Panc1 (cell line): ENCODE measurements at regions not wholly inside any gene's neighbourhood (a gene's known extent, or its start where the extent isn't known, plus 50 kb on each side); places are given as distances from the start of the nearest gene placed in this dataset.

Experiments used
- ATAC-seq: fragments of 200-7000 bp; cut with Tn5 transposase; 2 replicates; pipeline ENCODE4 v1.9.1; 2020; ENCODE audit warnings: mild to moderate bottlenecking, moderate library complexity
- BruUV-seq: library from RNA; stranded (reverse); fragments of 400-500 nt; replicated peaks from 2 replicates; lab custom pipeline; 2021; lab: Mats Ljungman, UMichigan
- CTCF ChIA-PET: fragments of 300-600 bp; sonication (Branson Sonifier 250); formaldehyde crosslinking; loops from one replicate; lab custom pipeline; 2022; ENCODE audit warnings: antibody characterized with exemption; lab: Charles Lee
- POLR2A ChIA-PET: fragments of 300-600 bp; sonication (Branson Sonifier 250); formaldehyde crosslinking; loops from one replicate; lab custom pipeline; 2022; ENCODE audit warnings: antibody characterized with exemption; lab: Charles Lee
- DNase-seq: peaks from one replicate; pipeline ENCODE4 v3.0.0-alpha.2; 2010; ENCODE audit warnings: low read depth, low spot score
- H3K27ac ChIP-seq: 2 replicates; pipeline ENCODE4 v1.5.1; 2011; ENCODE audit warnings: mild to moderate bottlenecking, low read length, inconsistent platforms
- H3K27me3 ChIP-seq: fragments of 200-500 bp; sonication (Bioruptor generic); 2 replicates; pipeline ENCODE4 v1.6.0; 2014; ENCODE audit warnings: low read length, inconsistent platforms; ENCODE audit not compliant: control insufficient read depth, insufficient read depth
- H3K36me3 ChIP-seq: fragments of 200-500 bp; sonication (Bioruptor generic); 2 replicates; pipeline ENCODE4 v1.5.1; 2014; ENCODE audit warnings: inconsistent platforms, mild to moderate bottlenecking, low read length, moderate library complexity; ENCODE audit not compliant: control insufficient read depth, insufficient read depth
- H3K4me1 ChIP-seq: 2 replicates; pipeline ENCODE4 v1.5.1; 2011; ENCODE audit warnings: inconsistent platforms, mild to moderate bottlenecking, low read length, moderate library complexity; ENCODE audit not compliant: control insufficient read depth, insufficient read depth
- H3K4me3 ChIP-seq, 2 experiments: 2 replicates each; pipeline ENCODE4 v1.5.1; 2011 to 2012; ENCODE audit warnings: low read depth in 2 of 2, low read length in 2 of 2, mild to moderate bottlenecking in 2 of 2, inconsistent platforms in 1 of 2, moderate library complexity in 1 of 2
- H3K9me3 ChIP-seq: fragments of 200-500 bp; sonication (Bioruptor generic); 2 replicates; pipeline ENCODE4 v1.5.1; 2014; ENCODE audit warnings: low read depth, mild to moderate bottlenecking, inconsistent platforms, low read length, moderate library complexity; ENCODE audit not compliant: control insufficient read depth, insufficient read depth
- CTCF ChIP-seq: fragments of 450-650 bp; IDR thresholded peaks from 2 replicates; pipeline ENCODE4 v1.5.1; 2017; ENCODE audit warnings: mild to moderate bottlenecking
- POLR2AphosphoS5 ChIP-seq: IDR thresholded peaks from 2 replicates; pipeline ENCODE4 v1.6.1; 2012; ENCODE audit warnings: mild to moderate bottlenecking, low read depth, low read length, moderate library complexity
- REST ChIP-seq, 2 experiments: IDR thresholded peaks; 2 replicates each; pipeline ENCODE4 v1.6.1; 2011 to 2012; ENCODE audit warnings: low read depth in 2 of 2, control low read depth in 1 of 2, low read length in 1 of 2, mild to moderate bottlenecking in 1 of 2, moderate library complexity in 1 of 2; ENCODE audit not compliant: insufficient read depth in 1 of 2
- SIN3A ChIP-seq: IDR thresholded peaks from 2 replicates; pipeline ENCODE4 v1.6.1; 2012; ENCODE audit warnings: low read depth, mild to moderate bottlenecking, low read length, moderate library complexity, borderline replicate concordance; ENCODE audit not compliant: insufficient read depth
- TCF7L2 ChIP-seq: IDR thresholded peaks from 2 replicates; pipeline ENCODE4 v1.6.1; 2011; ENCODE audit warnings: mild to moderate bottlenecking, low read depth, low read length, inconsistent platforms
- in situ Hi-C: cut with HindIII; loops from 2 replicates; pipeline ENCODE4 v1.10.0; 2016; ENCODE audit warnings: low sequenced_read_pairs, low pct_unique_long_range_greater_than_20kb
- intact Hi-C: fragments of 100-400 bp; cut with micrococcal nuclease; formaldehyde crosslinking; loops from one replicate; pipeline ENCODE4 v1.10.0; 2022; ENCODE audit not compliant: unreplicated experiment

- Histone ChIP-seq H3K4me1 (no peaks in the 10 kb centered on the region), H3K27ac (no peak overlapping the region), H3K36me3 (no peaks in the 10 kb centered on the region), H3K4me3 (no peak overlapping the region), H3K9me3 (no peaks in the 10 kb centered on the region), H3K27me3 (no peaks in the 10 kb centered on the region)
- no peak for TF ChIP-seq CTCF
- in situ Hi-C loops (no loop called here), intact Hi-C loops (no loop called here)
- DNase-seq (no peak), ATAC-seq (no peak)
- ChIA-PET POLR2A (no interaction called here), CTCF (no interaction called here)
- no TSS peak for BruUV-seq
Observed at GRCh38 chr7:115435178-115435577, 513.3 kb downstream of the MDFIC start.

GRCh38 chr7:115429918-115430317 is 508.0 kb downstream of the MDFIC start:
- intact Hi-C loops (no loop called here), in situ Hi-C loops (no loop called here)
- no TSS peak for BruUV-seq
- Histone ChIP-seq H3K27ac (no peak overlapping the region), H3K4me1 (no peaks in the 10 kb centered on the region), H3K36me3 (no peaks in the 10 kb centered on the region), H3K27me3 (no peaks in the 10 kb centered on the region), H3K4me3 (no peak overlapping the region), H3K9me3 (no peaks in the 10 kb centered on the region)
- CTCF ChIA-PET: no interaction called here
- TF ChIP-seq REST (IDR thresholded peaks at IDR 0.05; ENCODE audit: insufficient read depth in 1 of 2, low read depth in 2 of 2, low read length in 1 of 2): no peak
- no peak for TF ChIP-seq CTCF
- no peak for TF ChIP-seq POLR2AphosphoS5
- TF ChIP-seq SIN3A: no peak
- TF ChIP-seq TCF7L2: no peak
- ATAC-seq: no peak
- POLR2A ChIA-PET: no interaction called here
- DNase-seq: no peak

GRCh38 chr7:115417662-115418061 is 495.8 kb downstream of the MDFIC start:
- no peak for ATAC-seq
- BruUV-seq: no TSS peak
- H3K9me3 ChIP-seq: no peaks in the 10 kb centered on the region
- no peaks in the 10 kb centered on the region for H3K27me3 ChIP-seq
- no peak for DNase-seq
- H3K4me1 ChIP-seq: no peaks in the 10 kb centered on the region
- TF ChIP-seq POLR2AphosphoS5 (no peak), CTCF (no peak), TCF7L2 (no peak), SIN3A (no peak), REST (IDR thresholded peaks at IDR 0.05; ENCODE audit: insufficient read depth in 1 of 2, low read depth in 2 of 2, low read length in 1 of 2) (no peak)
- H3K4me3 ChIP-seq: no peak overlapping the region
- no peak overlapping the region for H3K27ac ChIP-seq
- in situ Hi-C loops: no loop called here
- ChIA-PET POLR2A (no interaction called here), CTCF (no interaction called here)
- no peaks in the 10 kb centered on the region for H3K36me3 ChIP-seq
- intact Hi-C loops: no loop called here
